Transverse colon (tissue), 4 donors: ENCODE measurements at regions not wholly inside any gene's neighbourhood (a gene's known extent, or its start where the extent isn't known, plus 50 kb on each side); places are given as distances from the start of the nearest gene placed in this dataset.

Experiments
- DNase-seq: peaks from one replicate; pipeline ENCODE4 v3.0.0-alpha.2; 2019
- H3K27ac ChIP-seq, 4 donors: fragments of 200-600 bp; sonication (generic); 2 replicates each; pipeline ENCODE4 v1.5.1; 2016 to 2018; ENCODE audit warnings: inconsistent platforms in 4 of 4
- H3K27me3 ChIP-seq: fragments of 200-600 bp; sonication (generic); 2 replicates; pipeline ENCODE4 v1.5.1; 2017; ENCODE audit warnings: inconsistent platforms
- H3K36me3 ChIP-seq, 4 donors: fragments of 200-600 bp; sonication (generic); 2 replicates each; pipeline ENCODE4 v1.5.1; 2017 to 2019; ENCODE audit warnings: inconsistent platforms in 4 of 4
- H3K4me1 ChIP-seq, 4 donors: fragments of 200-600 bp; sonication (generic); 2 replicates each; pipeline ENCODE4 v1.5.1; 2017 to 2020; ENCODE audit warnings: inconsistent platforms in 4 of 4
- H3K4me3 ChIP-seq, 4 donors: fragments of 200-600 bp; sonication (generic); 1 replicate in 1 of 4; 2 replicates in 3 of 4; pipeline versions ENCODE4 v1.5.1 to v1.6.1; 2017 to 2019; ENCODE audit warnings: inconsistent platforms in 4 of 4
- H3K9me3 ChIP-seq, 2 donors: fragments of 200-600 bp; sonication (generic); 2 replicates each; pipeline ENCODE4 v1.5.1; 2017 to 2019; ENCODE audit warnings: inconsistent platforms in 2 of 2
- EP300 ChIP-seq: sonication (generic); formaldehyde crosslinking; IDR thresholded peaks from one replicate; pipeline ENCODE4 v1.6.1; 2017; ENCODE audit warnings: antibody characterized with exemption, low read depth
- POLR2A ChIP-seq: fragments of 450-650 bp; IDR thresholded peaks from one replicate; pipeline ENCODE4 v1.6.1; 2016; ENCODE audit warnings: antibody characterized with exemption, mild to moderate bottlenecking, moderate library complexity
- POLR2AphosphoS5 ChIP-seq, 3 donors: sonication (generic); formaldehyde crosslinking; IDR thresholded peaks; one replicate each; pipeline ENCODE4 v1.6.1; 2016; ENCODE audit warnings: antibody characterized with exemption in 3 of 3
- WGBS, 2 donors: methylation state at CpG; one replicate each; pipeline ENCODE4 v1.1.5; 2018; ENCODE audit warnings: low coverage in 1 of 2; 5-methylcytosine and 5-hydroxymethylcytosine counted together
- in situ Hi-C, 4 donors: fragments of 200-750 bp; cut with MboI; loops; one replicate each; pipeline versions ENCODE4 v1.15.0 to v1.15.1; 2017; ENCODE audit warnings: low sequenced_read_pairs in 3 of 4, low pct_ligation_motif_present in 1 of 4, low pct_unique_long_range_greater_than_20kb in 1 of 4
- intact Hi-C: fragments of 100-400 bp; cut with DNase I; formaldehyde crosslinking; loops from one replicate; pipeline ENCODE4 v1.15.1; 2023; ENCODE audit warnings: low total_unique reads
- TF ChIP-seq, protein P1 (sequence below), 5 experiments: fragments of 200-600 bp in 3 of 5; fragments of 450-650 bp in 2 of 5; sonication (generic) in 3 of 5; IDR thresholded peaks; 1 replicate in 2 of 5; 2 replicates in 3 of 5; pipeline ENCODE4 v1.5.1; 2016 to 2017; ENCODE audit warnings: antibody characterized with exemption in 5 of 5, inconsistent platforms in 3 of 5, mild to moderate bottlenecking in 2 of 5, moderate library complexity in 1 of 5

DNA sequence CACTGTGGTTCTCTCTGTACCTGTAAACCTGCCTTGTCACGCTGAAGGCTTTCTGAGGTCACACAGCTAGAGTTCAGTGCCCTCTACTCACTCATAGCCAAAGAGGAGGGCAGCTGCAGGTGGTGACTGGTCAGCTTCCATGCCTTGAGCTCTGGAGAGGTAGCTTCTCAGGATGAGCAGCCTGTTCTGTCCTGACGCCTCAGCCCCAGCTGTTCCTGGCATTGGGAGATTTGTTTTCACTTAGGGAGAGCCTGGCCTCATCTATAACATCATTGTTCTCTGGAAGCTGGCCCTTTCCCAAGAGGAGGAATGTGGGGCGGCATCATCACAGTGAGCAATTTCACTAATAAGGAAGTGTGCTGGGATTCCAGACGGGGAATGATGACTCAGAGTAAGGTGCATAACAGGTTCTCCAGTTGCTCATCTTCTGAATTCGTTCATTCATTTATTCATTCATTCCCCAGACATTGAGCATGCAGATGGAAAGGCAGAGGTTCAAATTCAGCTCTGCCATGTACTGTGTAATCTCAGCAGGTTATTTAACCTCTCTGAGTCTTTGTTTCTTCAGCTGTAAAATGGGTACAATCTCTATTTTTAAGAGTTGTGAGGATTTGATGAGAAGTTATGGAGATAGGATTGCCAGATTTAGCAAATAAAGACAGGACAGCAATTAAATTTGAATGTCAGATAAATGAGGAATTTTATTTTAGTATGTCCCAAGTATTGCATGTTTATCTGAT lies 255.8 kb upstream of the CRY1 start:
- Histone ChIP-seq H3K4me1 (peaks cover 0 to 5% (median 0%) of the 10 kb centered on the region in 4 donors), H3K4me3 (no peak overlapping the region), H3K27me3 (no peaks in the 10 kb centered on the region), H3K36me3 (no peaks in the 10 kb centered on the region), H3K9me3 (no peaks in the 10 kb centered on the region), H3K27ac (peak overlapping the region in 1 of 4 donors; percentile 16)
- intact Hi-C loops, result no loop called here
- in situ Hi-C loops, result no loop called here
- peak; percentile 69 for DNase-seq
- TF ChIP-seq POLR2A (no peak), POLR2AphosphoS5 (IDR thresholded peaks at IDR 0.05) (peak in 1 of 3 donors; percentile 19)
- WGBS, 2 donors, result 29% methylated on average over 5 of the region's 5 CpGs; no CpG with 5 or more reads in 1 of the 2 donors

DNA sequence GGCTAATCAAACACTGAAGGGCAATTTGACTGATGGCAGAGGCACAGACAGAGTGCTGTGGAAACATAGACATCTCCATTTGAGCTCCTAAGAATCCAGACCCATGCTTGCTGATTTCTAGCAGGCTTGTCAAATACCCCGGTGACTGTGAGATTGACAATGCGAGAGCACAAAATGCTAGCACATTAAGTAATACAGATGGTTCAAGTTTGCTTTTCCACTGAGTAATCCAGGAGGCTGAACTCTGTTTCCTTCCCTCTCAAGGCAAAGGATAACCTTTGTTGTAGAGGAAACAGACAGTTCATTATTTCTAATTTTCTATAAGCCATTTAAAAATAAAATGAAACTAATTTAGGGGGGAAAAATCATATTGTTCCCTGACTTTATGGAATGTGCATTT lies 256.5 kb upstream of the CRY1 start:
- Histone ChIP-seq H3K27ac (no peak overlapping the region), H3K36me3 (no peaks in the 10 kb centered on the region), H3K9me3 (no peaks in the 10 kb centered on the region), H3K4me1 (peaks cover 0 to 5% (median 0%) of the 10 kb centered on the region in 4 donors), H3K4me3 (no peak overlapping the region), H3K27me3 (no peaks in the 10 kb centered on the region)
- intact Hi-C loops, result no loop called here
- DNase-seq, result no peak
- in situ Hi-C loops, result no loop called here
- 59% methylated on average over 2 of the region's 2 CpGs; no CpG with 5 or more reads in 1 of the 2 donors for WGBS, 2 donors
- TF ChIP-seq POLR2AphosphoS5 (IDR thresholded peaks at IDR 0.05) (no peak), POLR2A (no peak), EP300 (no peak)
- TF ChIP-seq, protein P1, sequence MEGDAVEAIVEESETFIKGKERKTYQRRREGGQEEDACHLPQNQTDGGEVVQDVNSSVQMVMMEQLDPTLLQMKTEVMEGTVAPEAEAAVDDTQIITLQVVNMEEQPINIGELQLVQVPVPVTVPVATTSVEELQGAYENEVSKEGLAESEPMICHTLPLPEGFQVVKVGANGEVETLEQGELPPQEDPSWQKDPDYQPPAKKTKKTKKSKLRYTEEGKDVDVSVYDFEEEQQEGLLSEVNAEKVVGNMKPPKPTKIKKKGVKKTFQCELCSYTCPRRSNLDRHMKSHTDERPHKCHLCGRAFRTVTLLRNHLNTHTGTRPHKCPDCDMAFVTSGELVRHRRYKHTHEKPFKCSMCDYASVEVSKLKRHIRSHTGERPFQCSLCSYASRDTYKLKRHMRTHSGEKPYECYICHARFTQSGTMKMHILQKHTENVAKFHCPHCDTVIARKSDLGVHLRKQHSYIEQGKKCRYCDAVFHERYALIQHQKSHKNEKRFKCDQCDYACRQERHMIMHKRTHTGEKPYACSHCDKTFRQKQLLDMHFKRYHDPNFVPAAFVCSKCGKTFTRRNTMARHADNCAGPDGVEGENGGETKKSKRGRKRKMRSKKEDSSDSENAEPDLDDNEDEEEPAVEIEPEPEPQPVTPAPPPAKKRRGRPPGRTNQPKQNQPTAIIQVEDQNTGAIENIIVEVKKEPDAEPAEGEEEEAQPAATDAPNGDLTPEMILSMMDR (IDR thresholded peaks at IDR 0.05), result no peak

DNA sequence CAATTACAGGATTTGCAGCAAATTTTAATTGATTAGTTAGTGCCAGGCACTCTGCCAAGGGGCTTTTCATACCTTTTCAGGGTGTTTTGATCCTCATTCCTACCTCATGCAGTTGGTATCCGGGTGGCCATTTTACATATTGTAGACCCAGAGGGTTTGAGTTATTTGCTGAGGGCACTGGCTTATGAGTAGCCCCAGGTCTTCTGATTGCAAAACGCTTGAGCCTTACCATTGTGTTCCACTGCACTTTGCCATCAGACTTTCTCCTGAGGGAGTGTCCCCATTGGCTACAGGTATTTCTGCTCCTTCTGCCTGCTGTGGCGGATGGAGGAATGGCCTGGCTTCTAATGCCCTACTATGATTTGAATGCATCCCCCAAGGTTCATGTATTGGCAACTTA lies 257.8 kb upstream of the CRY1 start:
- no peak overlapping the region for H3K27ac ChIP-seq
- no peak for DNase-seq
- WGBS, 2 donors, result 83% methylated on average over 3 of the region's 3 CpGs; no CpG with 5 or more reads in 1 of the 2 donors
- no peak for TF ChIP-seq POLR2AphosphoS5 (IDR thresholded peaks at IDR 0.05)
- no peak overlapping the region for H3K4me3 ChIP-seq
- no peaks in the 10 kb centered on the region for H3K36me3 ChIP-seq
- intact Hi-C loops (no loop called here), in situ Hi-C loops (no loop called here)
- H3K27me3 ChIP-seq, result no peaks in the 10 kb centered on the region
- peaks cover 0 to 5% (median 0%) of the 10 kb centered on the region in 4 donors for H3K4me1 ChIP-seq
- no peaks in the 10 kb centered on the region for H3K9me3 ChIP-seq

DNA sequence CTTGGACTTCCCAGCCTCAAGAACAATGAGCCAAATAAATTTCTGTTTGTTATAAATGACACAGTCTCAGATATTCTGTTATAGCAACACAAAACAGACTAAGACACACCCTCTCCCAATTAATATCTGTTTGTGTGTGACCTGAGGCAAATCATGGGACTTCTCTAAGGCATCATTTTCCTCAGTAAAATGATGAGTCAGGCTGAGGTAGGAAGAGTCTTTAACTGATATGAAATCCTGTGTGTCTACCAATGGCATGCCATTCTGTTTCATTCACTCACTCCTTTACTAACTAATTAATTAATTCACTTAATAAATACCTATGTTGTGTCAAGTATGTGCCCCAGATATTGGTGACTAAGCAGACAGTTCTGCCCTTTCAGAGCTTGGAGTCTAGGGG lies 258.4 kb upstream of the CRY1 start:
- Histone ChIP-seq H3K36me3 (no peaks in the 10 kb centered on the region), H3K4me1 (peaks cover 0 to 5% (median 0%) of the 10 kb centered on the region in 4 donors), H3K27me3 (no peaks in the 10 kb centered on the region), H3K27ac (no peak overlapping the region), H3K4me3 (no peak overlapping the region), H3K9me3 (no peaks in the 10 kb centered on the region)
- no peak for DNase-seq
- intact Hi-C loops, result no loop called here
- in situ Hi-C loops, result no loop called here
- TF ChIP-seq EP300, result no peak
- TF ChIP-seq POLR2A, result no peak
- TF ChIP-seq, protein P1 (IDR thresholded peaks at IDR 0.05), result no peak
- no peak for TF ChIP-seq POLR2AphosphoS5 (IDR thresholded peaks at IDR 0.05)

DNA sequence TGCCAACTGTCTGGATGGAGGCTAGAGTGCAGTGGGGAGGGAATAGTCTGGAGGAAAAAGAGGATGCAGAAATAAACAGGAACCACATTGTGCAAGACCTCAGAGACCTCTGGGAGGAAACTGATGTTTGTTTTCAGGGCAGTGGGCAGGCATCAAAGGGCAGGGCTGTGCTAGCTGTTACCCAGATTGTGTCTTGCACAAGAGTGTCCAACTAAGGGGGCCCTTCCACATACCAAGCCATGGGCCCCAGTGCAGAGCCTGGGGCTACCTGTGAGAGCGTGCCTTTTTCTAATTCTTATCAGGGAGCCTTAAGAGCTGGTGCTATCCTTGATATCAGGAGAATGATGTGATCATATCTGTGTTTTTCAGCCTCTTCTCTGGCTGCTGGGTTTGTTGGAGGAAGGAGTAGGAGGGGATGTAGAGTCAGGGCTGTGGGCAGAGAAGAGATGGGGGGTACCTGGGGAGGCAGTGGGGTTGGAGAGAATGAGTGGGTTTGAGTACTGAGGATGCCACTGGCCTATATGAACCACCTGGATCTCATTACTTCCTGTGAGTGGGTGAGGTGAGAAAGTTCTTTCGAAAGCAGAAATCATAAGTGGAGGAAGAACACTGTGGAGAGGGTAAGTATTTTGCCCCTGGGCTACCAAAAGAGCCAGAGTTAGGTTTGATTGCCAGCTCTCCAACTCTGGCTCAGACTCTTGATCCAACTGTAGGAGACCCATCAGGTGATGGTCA lies 259.2 kb upstream of the CRY1 start:
- intact Hi-C loops (no loop called here), in situ Hi-C loops (no loop called here)
- WGBS, 2 donors, result 65% methylated on average over 2 of the region's 2 CpGs; no CpG with 5 or more reads in 1 of the 2 donors
- peaks cover 0 to 5% (median 0%) of the 10 kb centered on the region in 4 donors for H3K4me1 ChIP-seq
- no peak overlapping the region for H3K4me3 ChIP-seq
- H3K36me3 ChIP-seq, result no peaks in the 10 kb centered on the region
- no peak for DNase-seq
- no peaks in the 10 kb centered on the region for H3K9me3 ChIP-seq
- no peak for TF ChIP-seq POLR2A
- TF ChIP-seq, protein P1 (IDR thresholded peaks at IDR 0.05), result no peak
- no peak for TF ChIP-seq POLR2AphosphoS5 (IDR thresholded peaks at IDR 0.05)
- H3K27me3 ChIP-seq, result no peaks in the 10 kb centered on the region
- H3K27ac ChIP-seq, result no peak overlapping the region
